ENCODE measurements at regions not wholly inside any gene's neighbourhood (a gene's known extent, or its start where the extent isn't known, plus 50 kb on each side); places are given as distances from the start of the nearest gene placed in this dataset.

- TF ChIP-seq, protein P1, sequence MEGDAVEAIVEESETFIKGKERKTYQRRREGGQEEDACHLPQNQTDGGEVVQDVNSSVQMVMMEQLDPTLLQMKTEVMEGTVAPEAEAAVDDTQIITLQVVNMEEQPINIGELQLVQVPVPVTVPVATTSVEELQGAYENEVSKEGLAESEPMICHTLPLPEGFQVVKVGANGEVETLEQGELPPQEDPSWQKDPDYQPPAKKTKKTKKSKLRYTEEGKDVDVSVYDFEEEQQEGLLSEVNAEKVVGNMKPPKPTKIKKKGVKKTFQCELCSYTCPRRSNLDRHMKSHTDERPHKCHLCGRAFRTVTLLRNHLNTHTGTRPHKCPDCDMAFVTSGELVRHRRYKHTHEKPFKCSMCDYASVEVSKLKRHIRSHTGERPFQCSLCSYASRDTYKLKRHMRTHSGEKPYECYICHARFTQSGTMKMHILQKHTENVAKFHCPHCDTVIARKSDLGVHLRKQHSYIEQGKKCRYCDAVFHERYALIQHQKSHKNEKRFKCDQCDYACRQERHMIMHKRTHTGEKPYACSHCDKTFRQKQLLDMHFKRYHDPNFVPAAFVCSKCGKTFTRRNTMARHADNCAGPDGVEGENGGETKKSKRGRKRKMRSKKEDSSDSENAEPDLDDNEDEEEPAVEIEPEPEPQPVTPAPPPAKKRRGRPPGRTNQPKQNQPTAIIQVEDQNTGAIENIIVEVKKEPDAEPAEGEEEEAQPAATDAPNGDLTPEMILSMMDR (IDR thresholded peaks at IDR 0.05; ENCODE audit: insufficient read depth, low read length, poor library complexity, severe bottlenecking): no peak
- TF ChIP-seq EZH2phosphoT487 (conservative IDR thresholded peaks at IDR 0.05; ENCODE audit: low read length): no peak
- H3K9me2 ChIP-seq (replicated peaks; ENCODE audit: insufficient read depth, low read length): no peaks in the 10 kb centered on the region
- H3K9ac ChIP-seq (ENCODE audit: low read length): no peak overlapping the region
- H3K4me2 ChIP-seq (ENCODE audit: low read depth, low read length, poor library complexity, severe bottlenecking): no peak overlapping the region
- no peaks in the 10 kb centered on the region for H3F3A ChIP-seq (ENCODE audit: insufficient read depth)
- H3K36me3 ChIP-seq (ENCODE audit: low read length): no peaks in the 10 kb centered on the region
- no peaks in the 10 kb centered on the region for H3K79me2 ChIP-seq (ENCODE audit: insufficient read depth, low read length)
- H3K27me3 ChIP-seq (ENCODE audit: low read length): no peaks in the 10 kb centered on the region
- no peaks in the 10 kb centered on the region for H4K20me1 ChIP-seq (ENCODE audit: low read depth, low read length)
- no peak overlapping the region for H3K27ac ChIP-seq (ENCODE audit: low read depth, low read length)
- no peak overlapping the region for H2AFZ ChIP-seq (ENCODE audit: low read depth, low read length, severe bottlenecking)
- H3K4me3 ChIP-seq (ENCODE audit: insufficient read depth, low read length, poor library complexity, severe bottlenecking): no peak overlapping the region
- H3K9me3 ChIP-seq (ENCODE audit: insufficient read depth, low read length): peaks cover 7% of the 10 kb centered on the region; the same call in 1 of the 2 replicates
Measured at GRCh38 chr3:94429517-94429916, 366.7 kb downstream of the NSUN3 start.

GRCh38 chr3:94431876-94432570 lies 369.2 kb downstream of the NSUN3 start:
- Histone ChIP-seq H3K9me2 (replicated peaks; ENCODE audit: insufficient read depth, low read length) (no peaks in the 10 kb centered on the region), H2AFZ (ENCODE audit: low read depth, low read length, severe bottlenecking) (no peak overlapping the region), H3K4me3 (ENCODE audit: insufficient read depth, low read length, poor library complexity, severe bottlenecking) (no peak overlapping the region), H3K79me2 (ENCODE audit: insufficient read depth, low read length) (no peaks in the 10 kb centered on the region), H4K20me1 (ENCODE audit: low read depth, low read length) (no peaks in the 10 kb centered on the region), H3K9ac (ENCODE audit: low read length) (no peak overlapping the region), H3K27me3 (ENCODE audit: low read length) (no peaks in the 10 kb centered on the region), H3K9me3 (ENCODE audit: insufficient read depth, low read length) (no peaks in the 10 kb centered on the region), H3F3A (ENCODE audit: insufficient read depth) (no peaks in the 10 kb centered on the region), H3K27ac (ENCODE audit: low read depth, low read length) (no peak overlapping the region), H3K4me2 (ENCODE audit: low read depth, low read length, poor library complexity, severe bottlenecking) (no peak overlapping the region), H3K36me3 (ENCODE audit: low read length) (no peaks in the 10 kb centered on the region)
- no peak for TF ChIP-seq EZH2phosphoT487 (conservative IDR thresholded peaks at IDR 0.05; ENCODE audit: low read length)
- TF ChIP-seq, protein P1 (IDR thresholded peaks at IDR 0.05; ENCODE audit: insufficient read depth, low read length, poor library complexity, severe bottlenecking): no peak

DNA sequence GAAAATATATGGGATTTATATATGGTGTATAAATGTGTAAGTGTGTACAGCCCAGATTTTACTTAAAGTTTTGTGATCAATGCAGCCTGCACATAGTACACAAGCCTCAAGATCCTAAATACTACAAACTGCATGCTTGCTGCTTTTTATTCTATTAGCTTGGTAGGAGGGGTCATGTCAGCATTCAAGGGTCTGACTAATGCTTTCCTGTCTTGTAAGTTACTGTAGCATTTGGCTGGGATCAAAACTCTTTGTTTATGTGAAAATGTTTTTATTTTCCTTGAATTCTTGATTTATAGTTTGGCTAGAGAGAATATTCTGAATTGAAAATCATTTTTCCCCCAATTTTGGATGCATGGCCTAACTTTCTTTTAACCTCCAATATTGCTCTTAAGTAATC lies 370.9 kb downstream of the NSUN3 start:
- Histone ChIP-seq H2AFZ (ENCODE audit: low read depth, low read length, severe bottlenecking) (no peak overlapping the region), H3K9ac (ENCODE audit: low read length) (no peak overlapping the region), H3F3A (ENCODE audit: insufficient read depth) (no peaks in the 10 kb centered on the region), H3K27ac (ENCODE audit: low read depth, low read length) (no peak overlapping the region), H3K27me3 (ENCODE audit: low read length) (no peaks in the 10 kb centered on the region), H3K4me3 (ENCODE audit: insufficient read depth, low read length, poor library complexity, severe bottlenecking) (no peak overlapping the region), H3K36me3 (ENCODE audit: low read length) (no peaks in the 10 kb centered on the region), H3K79me2 (ENCODE audit: insufficient read depth, low read length) (no peaks in the 10 kb centered on the region), H3K9me3 (ENCODE audit: insufficient read depth, low read length) (no peaks in the 10 kb centered on the region), H4K20me1 (ENCODE audit: low read depth, low read length) (no peaks in the 10 kb centered on the region), H3K4me2 (ENCODE audit: low read depth, low read length, poor library complexity, severe bottlenecking) (no peak overlapping the region), H3K9me2 (replicated peaks; ENCODE audit: insufficient read depth, low read length) (no peaks in the 10 kb centered on the region)
- TF ChIP-seq, protein P1 (IDR thresholded peaks at IDR 0.05; ENCODE audit: insufficient read depth, low read length, poor library complexity, severe bottlenecking): no peak
- TF ChIP-seq EZH2phosphoT487 (conservative IDR thresholded peaks at IDR 0.05; ENCODE audit: low read length): no peak
